ENCODE measurements at regions not wholly inside any gene's neighbourhood (a gene's known extent, or its start where the extent isn't known, plus 50 kb on each side); places are given as distances from the start of the nearest gene placed in this dataset.

- intact Hi-C loops (cut with micrococcal nuclease): loop anchor here (2.0 kb wide), 1 partner anchor 1249 kb away; no protein-coding TSS in a partner anchor
- Mint-ChIP-seq H3K9me3 (no peaks in the 10 kb centered on the region), H3K27me3 (ENCODE audit: insufficient read depth) (peaks cover 2% of the 10 kb centered on the region), H3K36me3 (ENCODE audit: low read depth) (no peaks in the 10 kb centered on the region), H3K4me1 (ENCODE audit: low read depth) (no peaks in the 10 kb centered on the region), H3K27ac (no peak overlapping the region), H3K4me3 (no peak overlapping the region)
- DNase-seq (ENCODE audit: low spot score): no peak
These were observed 616.3 kb downstream of the SLCO4C1 start for GRCh38 chr5:101679816-101680215.

GRCh38 chr5:101678481-101679193, 617.4 kb downstream of the SLCO4C1 start:
- DNase-seq (ENCODE audit: low spot score): no peak

GRCh38 chr5:101677961-101678360, 618.1 kb downstream of the SLCO4C1 start:
- no peak for DNase-seq (ENCODE audit: low spot score)
- Mint-ChIP-seq H3K27me3 (ENCODE audit: insufficient read depth) (peaks cover 2% of the 10 kb centered on the region), H3K4me3 (no peak overlapping the region), H3K4me1 (ENCODE audit: low read depth) (no peaks in the 10 kb centered on the region), H3K36me3 (ENCODE audit: low read depth) (no peaks in the 10 kb centered on the region), H3K27ac (no peak overlapping the region), H3K9me3 (no peaks in the 10 kb centered on the region)
- intact Hi-C loops (cut with micrococcal nuclease): loop anchor here (2.0 kb wide), 1 partner anchor 1247 kb away; no protein-coding TSS in a partner anchor

More at GRCh38 chr5:101678481-101679193, 617.4 kb downstream of the SLCO4C1 start:
- Mint-ChIP-seq H3K4me1 (ENCODE audit: low read depth) (no peaks in the 10 kb centered on the region), H3K27me3 (ENCODE audit: insufficient read depth) (peaks cover 2% of the 10 kb centered on the region), H3K4me3 (no peak overlapping the region), H3K36me3 (ENCODE audit: low read depth) (no peaks in the 10 kb centered on the region), H3K9me3 (no peaks in the 10 kb centered on the region), H3K27ac (no peak overlapping the region)
- intact Hi-C loops (cut with micrococcal nuclease): loop anchor here (2.0 kb wide), 1 partner anchor 1248 kb away; no protein-coding TSS in a partner anchor

GRCh38 chr5:101676646-101677045, 619.4 kb downstream of the SLCO4C1 start:
- H3K4me3 Mint-ChIP-seq: no peak overlapping the region
- H3K36me3 Mint-ChIP-seq (ENCODE audit: low read depth): no peaks in the 10 kb centered on the region
- DNase-seq (ENCODE audit: low spot score): no peak
- H3K27ac Mint-ChIP-seq: no peak overlapping the region
- H3K27me3 Mint-ChIP-seq (ENCODE audit: insufficient read depth): peaks cover 2% of the 10 kb centered on the region
- no peaks in the 10 kb centered on the region for H3K4me1 Mint-ChIP-seq (ENCODE audit: low read depth)
- intact Hi-C loops (cut with micrococcal nuclease): no loop called here
- no peaks in the 10 kb centered on the region for H3K9me3 Mint-ChIP-seq

- intact Hi-C loops (cut with micrococcal nuclease): no loop called here
- Mint-ChIP-seq H3K27ac (no peak overlapping the region), H3K27me3 (ENCODE audit: insufficient read depth) (peaks cover 2% of the 10 kb centered on the region), H3K9me3 (no peaks in the 10 kb centered on the region), H3K4me3 (no peak overlapping the region), H3K36me3 (ENCODE audit: low read depth) (no peaks in the 10 kb centered on the region), H3K4me1 (ENCODE audit: low read depth) (no peaks in the 10 kb centered on the region)
- no peak for DNase-seq (ENCODE audit: low spot score)
These were observed 620.4 kb downstream of the SLCO4C1 start for GRCh38 chr5:101675510-101676219.

GRCh38 chr5:101673120-101673519, 623.0 kb downstream of the SLCO4C1 start:
- intact Hi-C loops (cut with micrococcal nuclease): no loop called here
- no peaks in the 10 kb centered on the region for H3K9me3 Mint-ChIP-seq
- no peak for DNase-seq (ENCODE audit: low spot score)
- H3K36me3 Mint-ChIP-seq (ENCODE audit: low read depth): no peaks in the 10 kb centered on the region
- no peaks in the 10 kb centered on the region for H3K4me1 Mint-ChIP-seq (ENCODE audit: low read depth)
- no peaks in the 10 kb centered on the region for H3K27me3 Mint-ChIP-seq (ENCODE audit: insufficient read depth)
- H3K4me3 Mint-ChIP-seq: no peak overlapping the region
- no peak overlapping the region for H3K27ac Mint-ChIP-seq

- no peaks in the 10 kb centered on the region for H3K36me3 Mint-ChIP-seq (ENCODE audit: low read depth)
- H3K27me3 Mint-ChIP-seq (ENCODE audit: insufficient read depth): no peaks in the 10 kb centered on the region
- H3K9me3 Mint-ChIP-seq: no peaks in the 10 kb centered on the region
- no peaks in the 10 kb centered on the region for H3K4me1 Mint-ChIP-seq (ENCODE audit: low read depth)
- H3K27ac Mint-ChIP-seq: no peak overlapping the region
- no peak overlapping the region for H3K4me3 Mint-ChIP-seq
- DNase-seq (ENCODE audit: low spot score): no peak
- intact Hi-C loops (cut with micrococcal nuclease): no loop called here
These were observed 631.9 kb downstream of the SLCO4C1 start for GRCh38 chr5:101664071-101664791.

- no peaks in the 10 kb centered on the region for H3K36me3 Mint-ChIP-seq (ENCODE audit: low read depth)
- H3K4me1 Mint-ChIP-seq (ENCODE audit: low read depth): no peaks in the 10 kb centered on the region
- H3K27ac Mint-ChIP-seq: no peak overlapping the region
- intact Hi-C loops (cut with micrococcal nuclease): no loop called here
- H3K27me3 Mint-ChIP-seq (ENCODE audit: insufficient read depth): no peaks in the 10 kb centered on the region
- H3K9me3 Mint-ChIP-seq: no peaks in the 10 kb centered on the region
- no peak for DNase-seq (ENCODE audit: low spot score)
- no peak overlapping the region for H3K4me3 Mint-ChIP-seq
These were observed 632.5 kb downstream of the SLCO4C1 start for GRCh38 chr5:101663543-101663942.

- Mint-ChIP-seq H3K9me3 (no peaks in the 10 kb centered on the region), H3K4me1 (ENCODE audit: low read depth) (no peaks in the 10 kb centered on the region), H3K4me3 (no peak overlapping the region), H3K36me3 (ENCODE audit: low read depth) (no peaks in the 10 kb centered on the region), H3K27me3 (ENCODE audit: insufficient read depth) (no peaks in the 10 kb centered on the region), H3K27ac (no peak overlapping the region)
- DNase-seq (ENCODE audit: low spot score): no peak
- intact Hi-C loops (cut with micrococcal nuclease): no loop called here
These were observed 633.8 kb downstream of the SLCO4C1 start for GRCh38 chr5:101662263-101662662.

- Mint-ChIP-seq H3K4me1 (ENCODE audit: low read depth) (no peaks in the 10 kb centered on the region), H3K4me3 (no peak overlapping the region), H3K36me3 (ENCODE audit: low read depth) (no peaks in the 10 kb centered on the region), H3K9me3 (no peaks in the 10 kb centered on the region), H3K27ac (no peak overlapping the region), H3K27me3 (ENCODE audit: insufficient read depth) (no peaks in the 10 kb centered on the region)
- no peak for DNase-seq (ENCODE audit: low spot score)
- intact Hi-C loops (cut with micrococcal nuclease): no loop called here
These were observed 637.7 kb downstream of the SLCO4C1 start for GRCh38 chr5:101658433-101658832.

- Mint-ChIP-seq H3K36me3 (ENCODE audit: low read depth) (no peaks in the 10 kb centered on the region), H3K4me3 (no peak overlapping the region), H3K27ac (no peak overlapping the region), H3K4me1 (ENCODE audit: low read depth) (no peaks in the 10 kb centered on the region), H3K9me3 (no peaks in the 10 kb centered on the region), H3K27me3 (ENCODE audit: insufficient read depth) (no peaks in the 10 kb centered on the region)
- intact Hi-C loops (cut with micrococcal nuclease): no loop called here
- no peak for DNase-seq (ENCODE audit: low spot score)
These were observed 642.1 kb downstream of the SLCO4C1 start for GRCh38 chr5:101653996-101654395.

- DNase-seq (ENCODE audit: low spot score): no peak
- Mint-ChIP-seq H3K4me3 (no peak overlapping the region), H3K36me3 (ENCODE audit: low read depth) (no peaks in the 10 kb centered on the region), H3K27ac (no peak overlapping the region), H3K4me1 (ENCODE audit: low read depth) (no peaks in the 10 kb centered on the region), H3K9me3 (no peaks in the 10 kb centered on the region), H3K27me3 (ENCODE audit: insufficient read depth) (no peaks in the 10 kb centered on the region)
- intact Hi-C loops (cut with micrococcal nuclease): no loop called here
These were observed 648.2 kb downstream of the SLCO4C1 start for GRCh38 chr5:101647861-101648260.

- H3K36me3 Mint-ChIP-seq (ENCODE audit: low read depth): no peaks in the 10 kb centered on the region
- intact Hi-C loops (cut with micrococcal nuclease): no loop called here
- H3K4me1 Mint-ChIP-seq (ENCODE audit: low read depth): no peaks in the 10 kb centered on the region
- H3K27ac Mint-ChIP-seq: no peak overlapping the region
- no peaks in the 10 kb centered on the region for H3K27me3 Mint-ChIP-seq (ENCODE audit: insufficient read depth)
- no peak for DNase-seq (ENCODE audit: low spot score)
- no peaks in the 10 kb centered on the region for H3K9me3 Mint-ChIP-seq
- H3K4me3 Mint-ChIP-seq: no peak overlapping the region
These were observed 652.3 kb downstream of the SLCO4C1 start for GRCh38 chr5:101643794-101644193.
